Mucosa of rectum (tissue), 2 donors: ENCODE measurements at regions not wholly inside any gene's neighbourhood (a gene's known extent, or its start where the extent isn't known, plus 50 kb on each side); places are given as distances from the start of the nearest gene placed in this dataset.
"Not testable (repeated sequence)": the region's sequence is repeated elsewhere in the genome, so short reads cannot be mapped to it uniquely, and the experiment has no call there.

Experiments used
- H3K27ac ChIP-seq, 2 donors: one replicate each; pipeline ENCODE4 v1.7.0; 2013; ENCODE audit warnings: inconsistent platforms in 2 of 2, low read depth in 2 of 2, low read length in 2 of 2
- H3K27me3 ChIP-seq, 2 donors: one replicate each; pipeline ENCODE4 v1.7.0; 2013; ENCODE audit warnings: low read length in 2 of 2; ENCODE audit not compliant: control insufficient read depth in 2 of 2, insufficient read depth in 2 of 2
- H3K36me3 ChIP-seq, 2 donors: one replicate each; pipeline ENCODE4 v1.7.0; 2013; ENCODE audit warnings: low read length in 2 of 2; ENCODE audit not compliant: control insufficient read depth in 2 of 2, insufficient read depth in 2 of 2
- H3K4me1 ChIP-seq, 2 donors: one replicate each; pipeline ENCODE4 v1.7.0; 2013; ENCODE audit warnings: low read length in 2 of 2, mild to moderate bottlenecking in 1 of 2; ENCODE audit not compliant: control insufficient read depth in 2 of 2, insufficient read depth in 2 of 2
- H3K4me3 ChIP-seq, 2 donors: one replicate each; pipeline ENCODE4 v1.7.0; 2013; ENCODE audit warnings: low read length in 2 of 2
- H3K9ac ChIP-seq, 2 donors: one replicate each; pipeline ENCODE4 v1.7.0; 2013; ENCODE audit warnings: low read length in 2 of 2, low read depth in 1 of 2, mild to moderate bottlenecking in 1 of 2
- H3K9me3 ChIP-seq, 2 donors: one replicate each; pipeline ENCODE4 v1.7.0; 2013; ENCODE audit warnings: low read length in 2 of 2; ENCODE audit not compliant: control insufficient read depth in 2 of 2
- donor health status: healthy.
- donor health status: Normal muscosa, but diverticular disease.

- no peaks in the 10 kb centered on the region for H3K27me3 ChIP-seq
- H3K4me1 ChIP-seq: no peaks in the 10 kb centered on the region
- no peak overlapping the region for H3K27ac ChIP-seq
- H3K9me3 ChIP-seq: no peaks in the 10 kb centered on the region
- no peak overlapping the region for H3K4me3 ChIP-seq
- no peak overlapping the region for H3K9ac ChIP-seq
- H3K36me3 ChIP-seq: no peaks in the 10 kb centered on the region
Observed at GRCh38 chr13:89497658-89498057, 1826.5 kb downstream of the SLITRK5 start.

DNA sequence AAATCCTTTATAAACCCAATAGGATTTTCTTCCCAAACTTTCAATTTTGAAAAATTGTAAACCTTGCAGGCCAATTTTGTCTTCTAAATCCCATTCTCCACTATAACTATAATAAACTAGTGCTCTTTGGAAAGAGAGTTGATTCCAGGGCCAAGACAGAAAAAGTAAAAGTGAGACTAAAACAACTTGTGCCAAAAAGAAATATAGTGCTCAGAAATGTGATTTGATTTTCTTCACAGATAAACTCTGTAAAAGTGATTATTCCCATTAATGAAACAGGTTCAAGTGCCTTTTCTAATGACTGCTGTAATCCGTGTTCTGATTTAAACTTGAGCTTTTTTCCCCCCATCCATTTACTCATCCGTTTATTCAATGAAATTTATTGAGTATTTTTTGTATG is 1831.1 kb downstream of the SLITRK5 start:
- no peaks in the 10 kb centered on the region for H3K27me3 ChIP-seq

DNA sequence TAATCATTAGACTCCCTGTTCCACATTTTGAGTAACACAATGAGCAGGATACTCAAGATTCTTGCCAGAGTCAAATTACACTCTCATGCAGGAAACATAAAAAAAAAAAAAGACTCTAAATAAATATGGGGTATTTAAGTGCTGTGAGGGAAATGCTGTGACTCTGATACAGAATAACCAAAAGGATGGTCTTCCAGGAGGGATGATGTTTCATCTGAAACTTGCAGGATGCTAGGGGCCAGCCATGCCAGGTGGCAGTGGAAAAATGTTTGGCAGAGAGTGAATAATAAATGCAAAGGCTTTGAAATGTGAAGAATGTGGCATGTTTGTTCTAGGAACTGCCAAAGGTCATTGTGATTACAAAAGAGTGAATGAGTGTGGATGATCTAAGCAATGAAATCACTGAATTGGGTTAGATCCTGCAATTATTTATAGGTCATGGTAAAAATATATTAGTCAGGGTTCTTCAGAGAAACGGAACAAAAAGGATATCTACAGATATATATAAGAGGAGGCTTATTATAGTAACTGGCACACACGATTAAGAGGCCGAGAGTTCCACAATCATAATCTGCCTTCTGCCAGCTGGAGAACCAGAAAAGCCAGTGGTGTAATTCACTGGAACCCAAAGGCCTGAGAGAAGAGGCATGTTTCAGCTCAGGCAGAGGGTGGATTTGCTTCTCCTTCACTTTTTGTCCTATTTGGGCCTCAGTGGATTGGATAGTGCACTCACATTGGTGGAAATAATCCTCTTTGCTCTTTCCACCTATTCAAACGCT is 1832.8 kb upstream of the MIR17HG start:
- no peaks in the 10 kb centered on the region for H3K9me3 ChIP-seq
- H3K4me3 ChIP-seq: no peak overlapping the region
- no peaks in the 10 kb centered on the region for H3K36me3 ChIP-seq
- H3K27ac ChIP-seq: no peak overlapping the region
- H3K4me1 ChIP-seq: no peaks in the 10 kb centered on the region
- H3K9ac ChIP-seq: no peak overlapping the region
- H3K27me3 ChIP-seq: no peaks in the 10 kb centered on the region

More for the DNA sequence above, 1831.1 kb downstream of the SLITRK5 start:
- Histone ChIP-seq H3K9me3 (no peaks in the 10 kb centered on the region), H3K4me1 (no peaks in the 10 kb centered on the region), H3K27ac (no peak overlapping the region), H3K36me3 (no peaks in the 10 kb centered on the region), H3K4me3 (no peak overlapping the region), H3K9ac (no peak overlapping the region)

DNA sequence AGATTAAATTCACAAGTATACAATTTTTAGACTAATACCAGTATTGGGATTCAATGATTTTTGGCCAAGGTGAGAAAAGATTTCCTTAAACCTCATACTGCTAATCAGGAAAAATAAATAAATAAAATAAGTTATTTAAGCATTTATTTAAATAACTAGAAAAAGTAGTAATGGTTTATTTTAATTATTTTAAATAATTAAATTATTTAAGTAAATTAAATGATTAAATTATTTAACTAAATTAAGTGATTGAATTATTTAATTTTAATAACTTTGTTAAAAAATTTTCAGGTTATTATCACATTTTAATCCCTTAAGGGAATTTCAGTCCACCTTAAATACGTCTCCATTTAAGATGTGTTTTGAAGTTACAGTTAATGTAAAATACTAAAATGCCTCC is 1831.5 kb upstream of the MIR17HG start:
- Histone ChIP-seq H3K9ac (no peak overlapping the region), H3K27me3 (no peaks in the 10 kb centered on the region), H3K9me3 (no peaks in the 10 kb centered on the region), H3K4me1 (no peaks in the 10 kb centered on the region), H3K4me3 (no peak overlapping the region), H3K27ac (no peak overlapping the region), H3K36me3 (no peaks in the 10 kb centered on the region)

- Histone ChIP-seq H3K9ac (no peak overlapping the region), H3K9me3 (no peaks in the 10 kb centered on the region), H3K36me3 (no peaks in the 10 kb centered on the region), H3K4me1 (no peaks in the 10 kb centered on the region), H3K27ac (no peak overlapping the region), H3K27me3 (no peaks in the 10 kb centered on the region), H3K4me3 (no peak overlapping the region)
Observed at GRCh38 chr13:89518289-89519077, 1829.0 kb upstream of the MIR17HG start.

DNA sequence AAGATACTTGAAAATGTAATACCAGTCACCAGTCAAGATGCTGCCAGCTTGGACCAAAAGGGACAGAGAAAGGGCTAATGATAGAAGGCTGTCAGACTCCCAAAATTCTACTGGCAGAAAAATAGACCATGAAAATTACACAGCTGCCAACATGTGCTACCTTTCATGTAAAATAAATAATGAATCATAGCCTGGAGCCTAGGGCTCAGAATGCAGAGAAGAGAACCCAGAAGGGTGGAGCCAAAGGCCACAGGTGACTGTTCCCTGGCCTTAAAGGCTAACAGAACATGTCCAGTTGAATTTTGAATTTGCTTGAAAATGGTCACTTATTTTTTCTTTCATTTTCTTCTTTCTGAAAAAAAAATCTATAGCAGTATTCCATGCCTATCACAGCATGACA is 1827.0 kb upstream of the MIR17HG start:
- no peak overlapping the region for H3K27ac ChIP-seq
- no peak overlapping the region for H3K9ac ChIP-seq
- no peaks in the 10 kb centered on the region for H3K27me3 ChIP-seq
- H3K36me3 ChIP-seq: no peaks in the 10 kb centered on the region
- no peaks in the 10 kb centered on the region for H3K4me1 ChIP-seq
- no peaks in the 10 kb centered on the region for H3K9me3 ChIP-seq
- H3K4me3 ChIP-seq: no peak overlapping the region

- H3K4me3 ChIP-seq, H3K4me1 ChIP-seq, H3K27ac ChIP-seq, H3K36me3 ChIP-seq, H3K9ac ChIP-seq, H3K9me3 ChIP-seq, H3K27me3 ChIP-seq: not testable (repeated sequence)
Observed at GRCh38 chr13:89521672-89522071, 1825.8 kb upstream of the MIR17HG start.

- Histone ChIP-seq H3K9ac (no peak overlapping the region), H3K9me3 (peaks cover 0 to 4% of the 10 kb centered on the region in 2 donors), H3K4me3 (no peak overlapping the region), H3K27me3 (no peaks in the 10 kb centered on the region), H3K4me1 (no peaks in the 10 kb centered on the region), H3K27ac (no peak overlapping the region), H3K36me3 (no peaks in the 10 kb centered on the region)
Observed at GRCh38 chr13:89541091-89542030, 1806.1 kb upstream of the MIR17HG start.

- no peaks in the 10 kb centered on the region for H3K4me1 ChIP-seq
- peaks cover 0 to 2% of the 10 kb centered on the region in 2 donors for H3K9me3 ChIP-seq
- H3K27me3 ChIP-seq: no peaks in the 10 kb centered on the region
- no peak overlapping the region for H3K4me3 ChIP-seq
- no peak overlapping the region for H3K27ac ChIP-seq
- H3K9ac ChIP-seq: no peak overlapping the region
- H3K36me3 ChIP-seq: no peaks in the 10 kb centered on the region
Observed at GRCh38 chr13:89550938-89551337, 1796.5 kb upstream of the MIR17HG start.
